ENCODE measurements at regions not wholly inside any gene's neighbourhood (a gene's known extent, or its start where the extent isn't known, plus 50 kb on each side); places are given as distances from the start of the nearest gene placed in this dataset.

DNA sequence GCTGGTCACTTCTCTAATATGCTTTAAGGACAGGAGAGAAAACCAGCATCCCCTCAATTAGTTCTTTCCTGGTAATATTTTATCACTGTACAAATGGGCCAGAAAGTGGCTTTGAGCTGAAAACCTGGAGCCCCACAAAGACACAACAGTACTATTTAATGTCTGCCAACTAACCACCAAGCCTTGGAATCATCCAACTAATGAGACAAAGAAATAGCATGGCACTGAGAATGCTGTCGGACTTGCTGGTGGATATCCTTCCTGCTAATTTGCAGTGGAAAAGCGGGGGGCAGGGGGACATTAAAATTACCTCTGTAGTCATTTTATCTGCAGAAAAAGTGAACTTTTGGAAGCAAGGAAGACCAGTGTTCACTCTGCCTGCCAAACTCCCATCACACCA, 288.5 kb downstream of the KBTBD8 start:
- H3K4me3 Mint-ChIP-seq (ENCODE audit: unreplicated experiment): no peak overlapping the region
- DNase-seq (ENCODE audit: low spot score): no peak
- H3K4me1 Mint-ChIP-seq (ENCODE audit: unreplicated experiment): no peaks in the 10 kb centered on the region
- no peak overlapping the region for H3K27ac Mint-ChIP-seq (ENCODE audit: unreplicated experiment)
- no peaks in the 10 kb centered on the region for H3K36me3 Mint-ChIP-seq (ENCODE audit: low read depth, unreplicated experiment)
- H3K27me3 Mint-ChIP-seq (ENCODE audit: unreplicated experiment): peaks cover 2% of the 10 kb centered on the region
- TF ChIP-seq, protein P1, sequence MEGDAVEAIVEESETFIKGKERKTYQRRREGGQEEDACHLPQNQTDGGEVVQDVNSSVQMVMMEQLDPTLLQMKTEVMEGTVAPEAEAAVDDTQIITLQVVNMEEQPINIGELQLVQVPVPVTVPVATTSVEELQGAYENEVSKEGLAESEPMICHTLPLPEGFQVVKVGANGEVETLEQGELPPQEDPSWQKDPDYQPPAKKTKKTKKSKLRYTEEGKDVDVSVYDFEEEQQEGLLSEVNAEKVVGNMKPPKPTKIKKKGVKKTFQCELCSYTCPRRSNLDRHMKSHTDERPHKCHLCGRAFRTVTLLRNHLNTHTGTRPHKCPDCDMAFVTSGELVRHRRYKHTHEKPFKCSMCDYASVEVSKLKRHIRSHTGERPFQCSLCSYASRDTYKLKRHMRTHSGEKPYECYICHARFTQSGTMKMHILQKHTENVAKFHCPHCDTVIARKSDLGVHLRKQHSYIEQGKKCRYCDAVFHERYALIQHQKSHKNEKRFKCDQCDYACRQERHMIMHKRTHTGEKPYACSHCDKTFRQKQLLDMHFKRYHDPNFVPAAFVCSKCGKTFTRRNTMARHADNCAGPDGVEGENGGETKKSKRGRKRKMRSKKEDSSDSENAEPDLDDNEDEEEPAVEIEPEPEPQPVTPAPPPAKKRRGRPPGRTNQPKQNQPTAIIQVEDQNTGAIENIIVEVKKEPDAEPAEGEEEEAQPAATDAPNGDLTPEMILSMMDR (IDR thresholded peaks at IDR 0.05; ENCODE audit: unreplicated experiment): no peak
- H3K9me3 Mint-ChIP-seq (ENCODE audit: unreplicated experiment): no peaks in the 10 kb centered on the region

DNA sequence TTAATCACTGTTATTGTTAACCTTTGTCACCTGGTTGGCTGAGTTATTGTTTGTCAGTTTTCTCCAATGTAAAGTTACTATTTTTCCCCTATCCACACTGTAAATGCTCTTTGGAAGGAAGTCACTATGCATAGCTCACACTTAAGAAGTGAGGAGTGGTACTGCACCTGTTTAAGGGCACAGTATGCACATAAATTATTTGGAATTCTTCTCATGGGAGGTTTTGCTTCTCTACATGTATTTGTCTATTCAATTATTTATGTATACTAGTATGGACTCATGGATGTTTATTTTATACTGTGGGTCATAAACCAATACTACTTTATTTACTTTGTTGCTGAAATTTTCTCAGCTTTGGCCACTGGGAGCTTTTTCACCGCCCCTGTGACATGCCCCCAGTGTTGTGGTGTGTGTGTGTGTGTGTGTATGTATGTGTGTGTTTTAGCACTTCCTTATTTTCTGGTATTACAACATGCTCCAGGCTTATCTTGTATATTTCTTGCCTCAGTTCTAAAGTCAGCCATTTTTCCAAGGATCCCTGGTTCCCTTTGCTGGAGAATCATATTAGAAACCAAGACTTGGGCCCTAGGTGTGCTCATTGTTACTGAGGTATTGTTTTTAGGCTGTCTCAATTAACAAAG, 290.5 kb downstream of the KBTBD8 start:
- Mint-ChIP-seq H3K4me3 (ENCODE audit: unreplicated experiment) (no peak overlapping the region), H3K4me1 (ENCODE audit: unreplicated experiment) (no peaks in the 10 kb centered on the region), H3K27me3 (ENCODE audit: unreplicated experiment) (peaks cover 2% of the 10 kb centered on the region), H3K9me3 (ENCODE audit: unreplicated experiment) (no peaks in the 10 kb centered on the region), H3K27ac (ENCODE audit: unreplicated experiment) (no peak overlapping the region), H3K36me3 (ENCODE audit: low read depth, unreplicated experiment) (no peaks in the 10 kb centered on the region)
- DNase-seq (ENCODE audit: low spot score): no peak
- TF ChIP-seq, protein P1 (IDR thresholded peaks at IDR 0.05; ENCODE audit: unreplicated experiment): no peak

DNA sequence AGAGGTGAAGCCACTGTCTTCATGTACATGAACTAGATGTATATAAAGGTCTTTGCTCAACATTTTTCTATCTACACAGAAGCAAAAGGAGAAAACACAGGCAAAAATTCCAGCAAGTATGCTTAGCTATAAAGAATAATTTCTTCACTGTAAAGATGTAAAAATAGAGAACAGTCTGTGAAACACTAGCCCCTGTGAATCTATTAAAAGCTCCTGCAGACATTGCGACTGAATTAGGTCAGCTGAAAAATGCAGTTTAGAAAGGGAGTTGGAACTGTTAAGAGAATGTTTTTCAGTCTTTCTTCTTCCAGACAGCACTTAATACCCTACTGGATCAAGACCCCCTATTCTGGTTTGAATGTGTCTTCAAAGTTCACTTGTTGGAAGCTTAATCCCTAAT, 291.5 kb downstream of the KBTBD8 start:
- Mint-ChIP-seq H3K4me1 (ENCODE audit: unreplicated experiment) (no peaks in the 10 kb centered on the region), H3K4me3 (ENCODE audit: unreplicated experiment) (no peak overlapping the region), H3K27ac (ENCODE audit: unreplicated experiment) (no peak overlapping the region), H3K9me3 (ENCODE audit: unreplicated experiment) (no peaks in the 10 kb centered on the region), H3K36me3 (ENCODE audit: low read depth, unreplicated experiment) (no peaks in the 10 kb centered on the region), H3K27me3 (ENCODE audit: unreplicated experiment) (peaks cover 2% of the 10 kb centered on the region)
- no peak for DNase-seq (ENCODE audit: low spot score)
- TF ChIP-seq, protein P1 (IDR thresholded peaks at IDR 0.05; ENCODE audit: unreplicated experiment): no peak

DNA sequence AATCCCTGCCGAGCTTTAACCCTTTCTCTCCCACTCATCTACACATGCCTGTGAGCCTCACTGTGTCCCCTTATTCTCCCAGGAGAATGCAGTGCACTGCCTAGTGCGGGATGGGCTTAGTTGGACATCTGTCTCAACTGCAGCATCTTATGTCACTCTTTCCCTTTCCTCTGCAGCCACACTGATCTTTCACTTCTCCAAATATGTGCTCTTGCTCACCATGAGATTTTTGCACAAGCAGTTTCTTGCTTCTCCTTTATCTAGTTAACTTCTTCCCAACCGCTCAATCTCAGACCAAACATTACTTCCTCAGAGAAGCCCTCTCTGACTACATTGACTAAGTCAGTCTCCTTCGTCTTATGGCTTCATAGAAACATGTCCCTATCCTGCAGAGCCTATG, 292.3 kb downstream of the KBTBD8 start:
- DNase-seq (ENCODE audit: low spot score): no peak
- H3K4me1 Mint-ChIP-seq (ENCODE audit: unreplicated experiment): no peaks in the 10 kb centered on the region
- H3K36me3 Mint-ChIP-seq (ENCODE audit: low read depth, unreplicated experiment): no peaks in the 10 kb centered on the region
- H3K9me3 Mint-ChIP-seq (ENCODE audit: unreplicated experiment): no peaks in the 10 kb centered on the region
- H3K27ac Mint-ChIP-seq (ENCODE audit: unreplicated experiment): no peak overlapping the region
- TF ChIP-seq, protein P1 (IDR thresholded peaks at IDR 0.05; ENCODE audit: unreplicated experiment): no peak
- H3K4me3 Mint-ChIP-seq (ENCODE audit: unreplicated experiment): no peak overlapping the region
- H3K27me3 Mint-ChIP-seq (ENCODE audit: unreplicated experiment): peaks cover 2% of the 10 kb centered on the region

DNA sequence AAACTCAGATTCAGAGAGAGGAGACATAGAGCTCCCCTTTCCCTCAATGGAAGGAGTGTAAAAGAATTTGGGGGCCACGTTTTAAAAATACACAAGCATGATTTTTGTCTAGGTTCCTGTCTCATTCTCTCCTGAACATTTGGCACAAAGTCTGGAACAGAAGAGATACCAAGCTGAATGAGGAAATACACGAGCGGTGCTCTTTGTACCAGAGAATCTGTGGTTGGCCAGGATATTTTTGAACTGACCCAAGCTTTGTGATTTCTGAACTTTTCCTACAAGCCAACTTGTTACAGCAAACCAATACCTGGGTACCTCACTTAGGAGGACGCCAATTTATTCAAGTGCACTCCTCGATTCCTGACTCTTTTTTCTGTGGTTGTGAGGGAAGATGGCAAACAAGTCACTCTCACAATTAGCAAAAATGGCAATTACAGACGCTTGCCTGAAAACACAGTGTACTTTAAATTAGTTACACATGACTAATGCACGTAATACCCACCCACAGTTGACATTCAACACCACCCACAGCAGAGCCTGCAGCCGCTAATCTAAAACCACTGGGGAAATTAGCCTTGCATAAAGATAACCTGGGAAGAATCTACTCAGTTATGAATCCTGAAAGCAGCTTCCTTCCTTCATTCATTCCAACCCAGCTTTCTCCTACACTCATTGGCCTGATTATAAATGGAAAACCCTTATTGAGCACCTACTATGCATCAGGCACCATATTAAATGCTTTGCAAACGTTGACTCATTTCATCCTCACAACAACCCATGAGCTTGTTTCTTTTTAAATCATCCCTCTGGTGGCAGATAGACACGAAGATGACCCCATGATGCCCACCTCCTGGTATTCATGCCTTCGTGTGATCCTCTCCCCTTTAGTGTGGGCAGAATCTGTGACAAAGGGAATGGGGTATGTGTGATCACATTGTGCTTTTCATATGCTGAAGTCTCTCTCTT, 293.5 kb downstream of the KBTBD8 start:
- no peaks in the 10 kb centered on the region for H3K4me1 Mint-ChIP-seq (ENCODE audit: unreplicated experiment)

More for the DNA sequence above, 293.5 kb downstream of the KBTBD8 start:
- Mint-ChIP-seq H3K9me3 (ENCODE audit: unreplicated experiment) (no peaks in the 10 kb centered on the region), H3K27me3 (ENCODE audit: unreplicated experiment) (peaks cover 2% of the 10 kb centered on the region), H3K36me3 (ENCODE audit: low read depth, unreplicated experiment) (no peaks in the 10 kb centered on the region), H3K4me3 (ENCODE audit: unreplicated experiment) (no peak overlapping the region), H3K27ac (ENCODE audit: unreplicated experiment) (no peak overlapping the region)
- TF ChIP-seq, protein P1 (IDR thresholded peaks at IDR 0.05; ENCODE audit: unreplicated experiment): no peak
- no peak for DNase-seq (ENCODE audit: low spot score)

Data from endothelial cell (in vitro differentiated cells).